ENCODE measurements at regions not wholly inside any gene's neighbourhood (a gene's known extent, or its start where the extent isn't known, plus 50 kb on each side); places are given as distances from the start of the nearest gene placed in this dataset.

DNA sequence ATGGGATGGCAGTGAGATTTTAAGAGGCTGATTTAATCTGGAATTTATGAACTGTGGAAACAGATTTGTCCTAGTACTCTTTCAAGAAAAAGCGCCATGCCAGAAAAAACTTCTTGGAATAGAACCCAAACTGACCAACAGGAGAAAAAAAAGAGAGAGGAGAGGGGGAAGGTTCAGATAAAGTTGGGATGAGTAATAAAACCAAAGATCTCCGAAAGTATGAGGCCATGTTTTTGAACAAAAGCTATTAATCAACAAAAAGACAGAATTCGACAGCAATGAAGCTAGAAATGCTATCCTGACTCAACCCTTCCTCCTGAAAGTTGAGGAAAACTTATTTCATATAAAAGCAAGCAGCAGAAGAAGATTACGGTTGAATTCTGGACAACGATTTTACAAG, 135.5 kb downstream of the CEMIP2 start:
- no peak overlapping the region for H3K27ac Mint-ChIP-seq
- H3K36me3 Mint-ChIP-seq, result no peaks in the 10 kb centered on the region
- no peaks in the 10 kb centered on the region for H3K9me3 Mint-ChIP-seq
- peaks cover 16% of the 10 kb centered on the region for H3K27me3 Mint-ChIP-seq
- peaks cover 4% of the 10 kb centered on the region for H3K4me1 Mint-ChIP-seq
- H3K4me3 Mint-ChIP-seq, result no peak overlapping the region
- ATAC-seq, result no peak

- Mint-ChIP-seq H3K36me3 (no peaks in the 10 kb centered on the region), H3K27ac (no peak overlapping the region), H3K4me3 (no peak overlapping the region), H3K9me3 (no peaks in the 10 kb centered on the region), H3K4me1 (no peaks in the 10 kb centered on the region), H3K27me3 (peaks cover 16% of the 10 kb centered on the region)
- no peak for ATAC-seq
Observed at GRCh38 chr9:71630377-71630995, 137.8 kb downstream of the CEMIP2 start.

DNA sequence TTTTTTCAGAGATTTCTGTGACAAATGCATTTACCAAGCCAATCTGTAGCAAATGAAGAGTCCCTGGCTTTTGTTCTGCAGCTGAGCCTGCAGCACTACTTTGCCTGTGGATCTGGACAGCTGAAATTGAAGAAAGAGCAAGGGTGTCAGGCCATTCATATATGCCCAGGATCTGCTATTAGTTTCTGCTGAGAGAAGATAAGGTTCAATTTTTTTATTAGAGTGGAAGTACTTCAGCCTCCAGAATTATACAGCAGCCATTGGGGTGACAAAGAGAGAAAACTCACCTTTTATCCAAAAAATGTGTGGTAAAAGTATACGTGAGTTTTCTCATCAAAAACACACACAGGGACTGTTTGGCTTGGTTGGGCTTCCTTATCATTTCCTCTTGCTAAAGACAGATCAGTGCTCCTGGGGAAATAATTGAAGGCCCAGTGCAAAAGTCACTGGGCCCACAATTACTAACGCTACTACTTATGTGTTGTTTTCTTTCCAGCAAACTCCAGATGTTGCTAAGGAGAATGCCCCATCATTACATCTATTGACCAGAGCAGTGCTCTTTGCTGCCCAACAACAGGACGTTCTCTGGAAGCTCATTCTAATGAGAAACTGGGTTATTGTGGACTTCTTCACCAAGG, 138.6 kb downstream of the CEMIP2 start:
- H3K27ac Mint-ChIP-seq, result no peak overlapping the region
- no peaks in the 10 kb centered on the region for H3K36me3 Mint-ChIP-seq
- H3K4me1 Mint-ChIP-seq, result no peaks in the 10 kb centered on the region
- no peak for ATAC-seq
- H3K27me3 Mint-ChIP-seq, result peaks cover 19% of the 10 kb centered on the region
- H3K9me3 Mint-ChIP-seq, result no peaks in the 10 kb centered on the region
- no peak overlapping the region for H3K4me3 Mint-ChIP-seq

DNA sequence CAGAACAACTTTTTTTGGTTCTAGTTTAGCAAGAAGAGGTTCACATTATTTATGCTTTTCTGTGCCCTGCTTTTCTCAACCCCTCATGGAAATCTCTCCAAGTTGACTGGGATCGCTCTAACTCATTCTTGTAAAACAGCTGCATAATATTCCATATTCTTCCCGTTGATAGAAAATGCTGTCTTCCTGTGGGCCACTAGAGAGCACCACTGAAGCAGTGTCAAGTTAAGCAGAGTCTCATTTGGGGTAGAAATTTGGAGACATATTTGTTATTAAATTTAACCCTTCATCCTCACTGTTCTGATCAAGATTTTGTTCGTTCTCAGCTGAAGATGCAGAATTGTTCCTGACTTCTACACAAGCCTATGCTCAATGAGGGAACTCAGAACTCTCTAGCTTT, 140.1 kb downstream of the CEMIP2 start:
- Mint-ChIP-seq H3K4me3 (no peak overlapping the region), H3K4me1 (no peaks in the 10 kb centered on the region), H3K9me3 (no peaks in the 10 kb centered on the region), H3K27me3 (peaks cover 27% of the 10 kb centered on the region), H3K27ac (no peak overlapping the region), H3K36me3 (no peaks in the 10 kb centered on the region)
- ATAC-seq, result no peak

GRCh38 chr9:71627537-71627936, 140.8 kb downstream of the CEMIP2 start:
- no peak overlapping the region for H3K27ac Mint-ChIP-seq
- no peaks in the 10 kb centered on the region for H3K36me3 Mint-ChIP-seq
- H3K4me1 Mint-ChIP-seq, result no peaks in the 10 kb centered on the region
- no peak for ATAC-seq
- no peak overlapping the region for H3K4me3 Mint-ChIP-seq
- H3K27me3 Mint-ChIP-seq, result peaks cover 22% of the 10 kb centered on the region
- H3K9me3 Mint-ChIP-seq, result no peaks in the 10 kb centered on the region

DNA sequence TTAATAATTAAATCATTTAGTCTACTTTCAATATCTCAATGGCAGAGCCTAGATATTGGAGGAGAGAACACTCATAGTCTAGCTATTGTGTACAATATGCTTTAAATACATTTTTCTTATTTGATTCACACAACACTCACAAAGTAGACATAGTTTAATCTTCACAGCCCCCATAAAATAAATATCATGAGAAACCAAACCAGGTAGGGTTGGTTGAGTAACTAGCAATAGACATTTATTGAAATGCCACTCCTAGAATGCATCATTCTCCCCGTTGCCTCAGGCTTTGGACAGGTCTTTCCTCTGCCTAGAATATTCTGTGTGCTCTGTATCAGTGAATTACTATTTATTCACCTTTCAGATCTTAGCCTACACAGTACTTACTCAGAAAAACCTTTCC, 141.9 kb downstream of the CEMIP2 start:
- Mint-ChIP-seq H3K27ac (no peak overlapping the region), H3K9me3 (no peaks in the 10 kb centered on the region), H3K36me3 (no peaks in the 10 kb centered on the region), H3K4me3 (no peak overlapping the region), H3K27me3 (peaks cover 11% of the 10 kb centered on the region), H3K4me1 (no peaks in the 10 kb centered on the region)
- ATAC-seq, result no peak

GRCh38 chr9:71624728-71625127, 143.6 kb downstream of the CEMIP2 start:
- Mint-ChIP-seq H3K27ac (no peak overlapping the region), H3K27me3 (peaks cover 11% of the 10 kb centered on the region), H3K9me3 (no peaks in the 10 kb centered on the region), H3K4me3 (no peak overlapping the region), H3K36me3 (no peaks in the 10 kb centered on the region), H3K4me1 (no peaks in the 10 kb centered on the region)
- no peak for ATAC-seq

GRCh38 chr9:71620746-71621145, 147.6 kb downstream of the CEMIP2 start:
- Mint-ChIP-seq H3K27ac (no peak overlapping the region), H3K27me3 (peaks cover 11% of the 10 kb centered on the region)

DNA sequence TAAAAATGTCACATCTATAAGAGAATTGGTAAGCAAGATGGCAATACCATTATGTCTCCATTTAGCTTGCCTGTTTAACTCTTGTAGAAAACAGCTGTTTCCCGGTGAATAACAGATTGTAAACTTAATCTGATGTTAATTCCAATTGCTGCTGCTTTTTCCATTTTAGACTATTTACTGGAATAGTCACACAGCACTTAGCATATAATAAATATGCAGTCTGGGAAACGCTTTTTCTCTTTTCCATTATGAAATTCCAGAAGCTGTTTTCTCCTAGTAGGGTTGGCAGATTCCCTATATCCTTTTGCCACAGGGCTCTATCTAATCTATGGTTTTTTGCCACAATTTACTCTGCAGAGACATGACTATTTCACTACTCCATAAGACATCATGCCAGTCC, 148.0 kb downstream of the CEMIP2 start:
- no peak overlapping the region for H3K4me3 Mint-ChIP-seq

More at GRCh38 chr9:71620746-71621145, 147.6 kb downstream of the CEMIP2 start:
- peaks cover 5% of the 10 kb centered on the region for H3K36me3 Mint-ChIP-seq
- no peaks in the 10 kb centered on the region for H3K4me1 Mint-ChIP-seq
- ATAC-seq, result no peak
- no peak overlapping the region for H3K4me3 Mint-ChIP-seq
- H3K9me3 Mint-ChIP-seq, result peaks cover 8% of the 10 kb centered on the region

DNA sequence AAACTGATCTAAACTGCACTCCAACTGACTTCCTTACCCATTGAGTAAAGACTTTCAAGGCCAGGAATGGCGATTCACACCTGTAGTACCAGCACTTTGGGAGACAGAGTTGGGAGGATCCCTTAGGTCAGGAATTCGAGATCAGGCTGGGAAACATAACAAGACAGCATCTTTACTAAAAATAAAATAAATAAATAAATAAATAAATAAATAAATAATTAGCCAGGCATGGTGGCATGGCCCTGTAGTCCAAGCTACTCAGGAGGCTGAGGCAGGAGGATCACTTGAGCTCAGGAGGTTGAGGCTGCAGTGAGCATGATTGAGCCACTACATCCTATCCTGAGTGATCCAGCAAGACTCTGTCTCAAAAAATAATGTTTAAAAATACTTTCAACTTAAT, 148.4 kb downstream of the CEMIP2 start:
- Mint-ChIP-seq H3K4me1 (no peaks in the 10 kb centered on the region), H3K27ac (no peak overlapping the region), H3K27me3 (peaks cover 11% of the 10 kb centered on the region), H3K36me3 (peaks cover 5% of the 10 kb centered on the region), H3K9me3 (peaks cover 8% of the 10 kb centered on the region), H3K4me3 (no peak overlapping the region)
- no peak for ATAC-seq

More for the DNA sequence above, 148.0 kb downstream of the CEMIP2 start:
- H3K4me1 Mint-ChIP-seq, result no peaks in the 10 kb centered on the region
- H3K27me3 Mint-ChIP-seq, result peaks cover 11% of the 10 kb centered on the region
- ATAC-seq, result no peak
- peaks cover 5% of the 10 kb centered on the region for H3K36me3 Mint-ChIP-seq
- peaks cover 8% of the 10 kb centered on the region for H3K9me3 Mint-ChIP-seq
- H3K27ac Mint-ChIP-seq, result no peak overlapping the region

DNA sequence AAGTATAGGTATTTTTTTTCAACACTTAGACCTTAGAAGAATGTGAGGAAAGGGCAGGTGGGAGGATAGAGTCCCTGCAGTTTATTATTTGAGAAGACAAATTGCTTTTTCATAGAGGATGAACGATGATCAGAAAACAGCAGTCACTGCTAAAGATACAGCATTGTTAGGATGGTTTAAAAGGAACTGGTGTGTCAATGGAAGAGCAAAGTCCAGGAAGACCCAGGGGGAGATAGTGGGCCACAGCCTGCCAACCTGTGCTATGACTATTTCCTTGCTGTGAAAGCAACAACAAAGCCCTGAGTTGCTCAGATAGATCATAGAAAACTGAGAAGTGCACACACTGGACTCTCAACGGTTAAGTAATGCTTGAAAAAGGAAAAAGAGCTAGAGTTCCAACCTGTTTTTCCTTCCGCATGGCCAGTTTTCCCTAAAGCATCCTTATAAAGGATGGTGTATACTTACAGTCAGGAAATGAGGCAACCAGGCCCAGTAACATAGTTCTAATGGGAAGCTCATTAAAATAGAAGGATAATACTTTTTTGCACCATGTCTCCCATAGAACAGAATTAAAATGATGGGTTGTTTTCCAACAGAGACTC, 153.8 kb downstream of the CEMIP2 start:
- no peak overlapping the region for H3K27ac Mint-ChIP-seq
- ATAC-seq, result no peak
- peaks cover 10% of the 10 kb centered on the region for H3K36me3 Mint-ChIP-seq
- H3K4me1 Mint-ChIP-seq, result no peaks in the 10 kb centered on the region
- H3K9me3 Mint-ChIP-seq, result peaks cover 11% of the 10 kb centered on the region
- H3K27me3 Mint-ChIP-seq, result no peaks in the 10 kb centered on the region
- H3K4me3 Mint-ChIP-seq, result no peak overlapping the region

GRCh38 chr9:71612889-71613288, 155.4 kb downstream of the CEMIP2 start:
- Mint-ChIP-seq H3K9me3 (peaks cover 10% of the 10 kb centered on the region), H3K4me3 (no peak overlapping the region), H3K27me3 (no peaks in the 10 kb centered on the region), H3K4me1 (no peaks in the 10 kb centered on the region), H3K36me3 (peaks cover 10% of the 10 kb centered on the region), H3K27ac (no peak overlapping the region)
- no peak for ATAC-seq

DNA sequence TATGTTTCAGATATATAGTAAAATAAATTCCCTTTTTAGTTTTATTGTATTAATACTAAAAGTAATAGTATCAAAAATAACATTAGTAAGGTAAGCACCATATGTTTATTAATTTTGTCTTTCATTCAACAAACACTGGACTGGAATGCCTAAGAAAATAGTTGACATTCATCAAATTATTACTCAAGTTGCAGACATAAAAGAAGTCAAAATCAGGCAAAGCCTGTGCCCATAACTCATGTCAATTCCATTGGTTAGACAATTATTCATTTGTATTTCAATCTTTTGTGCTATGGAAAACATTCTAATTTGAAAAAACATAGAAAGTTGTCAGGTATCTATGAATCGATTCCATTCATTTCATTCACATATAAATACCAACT, 158.9 kb downstream of the CEMIP2 start:
- Mint-ChIP-seq H3K27me3 (no peaks in the 10 kb centered on the region), H3K9me3 (peaks cover 2% of the 10 kb centered on the region), H3K4me3 (no peak overlapping the region), H3K27ac (no peak overlapping the region), H3K4me1 (no peaks in the 10 kb centered on the region), H3K36me3 (peaks cover 5% of the 10 kb centered on the region)
- no peak for ATAC-seq

DNA sequence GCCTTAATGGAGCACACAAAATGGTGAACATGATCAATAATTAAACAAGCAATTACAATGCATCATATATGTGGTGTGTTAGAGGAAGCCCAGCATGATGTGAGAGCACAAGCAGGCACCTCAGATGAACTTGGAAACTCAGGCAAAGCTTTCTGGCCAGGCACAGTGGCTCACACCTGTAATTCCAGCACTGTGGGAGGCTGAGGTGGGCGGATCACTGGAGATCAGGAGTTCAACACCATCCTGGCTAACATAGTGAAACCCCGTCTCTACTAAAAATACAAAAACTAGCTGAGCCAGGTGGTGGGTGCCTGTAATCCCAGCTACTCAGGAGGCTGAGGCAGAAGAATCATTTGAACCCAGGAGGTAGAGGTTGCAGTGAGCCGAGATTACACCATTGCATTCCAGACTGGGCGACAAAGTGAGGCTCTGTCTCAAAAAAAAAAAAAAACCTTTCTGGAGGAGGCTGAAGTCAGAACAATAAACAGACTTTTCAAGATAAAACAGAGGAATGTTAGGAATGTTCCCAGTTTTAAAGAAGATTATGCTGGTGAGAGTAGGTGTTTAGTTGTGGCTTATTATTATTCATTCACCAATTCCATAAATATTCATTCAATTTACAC, 159.4 kb downstream of the CEMIP2 start:
- Mint-ChIP-seq H3K36me3 (peaks cover 5% of the 10 kb centered on the region), H3K9me3 (peaks cover 2% of the 10 kb centered on the region), H3K4me1 (no peaks in the 10 kb centered on the region), H3K4me3 (no peak overlapping the region), H3K27ac (no peak overlapping the region), H3K27me3 (no peaks in the 10 kb centered on the region)
- no peak for ATAC-seq

- Mint-ChIP-seq H3K27ac (no peak overlapping the region), H3K27me3 (no peaks in the 10 kb centered on the region), H3K4me1 (no peaks in the 10 kb centered on the region), H3K36me3 (peaks cover 5% of the 10 kb centered on the region), H3K9me3 (peaks cover 2% of the 10 kb centered on the region), H3K4me3 (no peak overlapping the region)
- ATAC-seq, result no peak
Observed at GRCh38 chr9:71608021-71608420, 160.3 kb downstream of the CEMIP2 start.

- Mint-ChIP-seq H3K36me3 (peaks cover 5% of the 10 kb centered on the region), H3K9me3 (peaks cover 2% of the 10 kb centered on the region), H3K27ac (no peak overlapping the region), H3K27me3 (no peaks in the 10 kb centered on the region), H3K4me3 (no peak overlapping the region), H3K4me1 (no peaks in the 10 kb centered on the region)
- no peak for ATAC-seq
Observed at GRCh38 chr9:71607461-71607881, 160.8 kb downstream of the CEMIP2 start.
